K562 (cell line): ENCODE measurements at regions not wholly inside any gene's neighbourhood (a gene's known extent, or its start where the extent isn't known, plus 50 kb on each side); places are given as distances from the start of the nearest gene placed in this dataset.
A peak's percentile ranks its signal among the peaks of the same experiment; 100 is the strongest.

Source experiments
- BCLAF1 ChIP-seq, 2 experiments: fragments of 450-650 bp in 1 of 2; IDR thresholded peaks; 2 replicates each; pipeline ENCODE4 v1.6.1; 2011 to 2017; ENCODE audit warnings: low read depth in 2 of 2, antibody characterized with exemption in 1 of 2, borderline replicate concordance in 1 of 2, low read length in 1 of 2, mild to moderate bottlenecking in 1 of 2, mixed read lengths in 1 of 2; ENCODE audit not compliant: control insufficient read depth in 1 of 2
- ETV5 ChIP-seq: sonication (generic); formaldehyde crosslinking; IDR thresholded peaks from 2 replicates; pipeline ENCODE4 v1.4.0; 2020; ENCODE audit warnings: low read depth, mild to moderate bottlenecking, missing genetic modification reagents
- ILF3 ChIP-seq: fragments of 450-650 bp; IDR thresholded peaks from 2 replicates; pipeline ENCODE4 v1.6.1; 2018; ENCODE audit warnings: antibody characterized with exemption, mild to moderate bottlenecking, moderate library complexity, borderline replicate concordance
- KLF13 ChIP-seq: fragments of 450-650 bp; IDR thresholded peaks from 2 replicates; pipeline ENCODE4 v1.6.1; 2016; ENCODE audit warnings: missing genetic modification characterization, low read depth, mild to moderate bottlenecking, missing compliant biosample characterization, moderate library complexity, borderline replicate concordance
- MLX ChIP-seq, 2 experiments: fragments of 450-650 bp in 1 of 2; sonication (generic) in 1 of 2; formaldehyde crosslinking; conservative IDR thresholded peaks; 2 replicates each; pipeline versions ENCODE4 v1.4.0 to v1.8.1; 2020 to 2022; ENCODE audit warnings: mild to moderate bottlenecking in 1 of 2, missing genetic modification reagents in 1 of 2
- POLR2AphosphoS2 ChIP-seq: IDR thresholded peaks from 2 replicates; pipeline ENCODE4 v1.6.1; 2012; ENCODE audit warnings: low read length, improper control_type of control experiment
- RB1 ChIP-seq: fragments of 450-650 bp; IDR thresholded peaks from 2 replicates; pipeline ENCODE4 v1.6.1; 2017; ENCODE audit warnings: low read depth, mild to moderate bottlenecking
- USF1 ChIP-seq: sonication (generic); formaldehyde crosslinking; IDR thresholded peaks from 2 replicates; pipeline ENCODE4 v1.9.0; 2022; ENCODE audit warnings: mild to moderate bottlenecking, missing genetic modification reagents
- ZNF584 ChIP-seq: fragments of 200-800 bp; sonication (Bioruptor generic); IDR thresholded peaks from 2 replicates; pipeline ENCODE4 v1.6.1; 2016; ENCODE audit warnings: low read depth, mild to moderate bottlenecking, missing genetic modification characterization, missing compliant biosample characterization
- ZNF668 ChIP-seq: fragments of 250-450 bp; sonication (Bioruptor Pico); IDR thresholded peaks from 2 replicates; pipeline ENCODE4 v1.8.0; 2022; ENCODE audit warnings: mild to moderate bottlenecking, inconsistent platforms
- TF ChIP-seq, protein P1 (sequence below): fragments of 200-800 bp; sonication (Bioruptor generic); IDR thresholded peaks from 2 replicates; pipeline ENCODE4 v1.6.1; 2017; ENCODE audit warnings: missing genetic modification characterization, missing compliant biosample characterization
- TF ChIP-seq, protein P2 (sequence below): fragments of 450-650 bp; formaldehyde crosslinking; IDR thresholded peaks from 2 replicates; pipeline ENCODE4 v1.4.0; 2022; ENCODE audit warnings: missing genetic modification characterization
- TF ChIP-seq, protein P3 (sequence below): fragments of 450-650 bp; IDR thresholded peaks from 2 replicates; pipeline ENCODE4 v1.6.1; 2014; ENCODE audit warnings: low read depth, mild to moderate bottlenecking, moderate library complexity, borderline replicate concordance
- TF ChIP-seq, protein P4 (sequence below): sonication (generic); formaldehyde crosslinking; IDR thresholded peaks from 2 replicates; pipeline ENCODE4 v1.8.1; 2023; ENCODE audit warnings: mild to moderate bottlenecking, missing genetic modification reagents, moderate library complexity

GRCh38 chr16:85402910-85403692 is 210.0 kb upstream of the GSE1 start (continued):
- no peak for TF ChIP-seq BCLAF1 (IDR thresholded peaks at IDR 0.05; ENCODE audit: borderline replicate concordance in 1 of 2, control insufficient read depth in 1 of 2, low read depth in 2 of 2, low read length in 1 of 2)
- TF ChIP-seq POLR2AphosphoS2 = no peak
- TF ChIP-seq, protein P1, sequence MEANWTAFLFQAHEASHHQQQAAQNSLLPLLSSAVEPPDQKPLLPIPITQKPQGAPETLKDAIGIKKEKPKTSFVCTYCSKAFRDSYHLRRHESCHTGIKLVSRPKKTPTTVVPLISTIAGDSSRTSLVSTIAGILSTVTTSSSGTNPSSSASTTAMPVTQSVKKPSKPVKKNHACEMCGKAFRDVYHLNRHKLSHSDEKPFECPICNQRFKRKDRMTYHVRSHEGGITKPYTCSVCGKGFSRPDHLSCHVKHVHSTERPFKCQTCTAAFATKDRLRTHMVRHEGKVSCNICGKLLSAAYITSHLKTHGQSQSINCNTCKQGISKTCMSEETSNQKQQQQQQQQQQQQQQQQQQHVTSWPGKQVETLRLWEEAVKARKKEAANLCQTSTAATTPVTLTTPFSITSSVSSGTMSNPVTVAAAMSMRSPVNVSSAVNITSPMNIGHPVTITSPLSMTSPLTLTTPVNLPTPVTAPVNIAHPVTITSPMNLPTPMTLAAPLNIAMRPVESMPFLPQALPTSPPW (CRISPR knock-in tag) = peak; percentile 92
- TF ChIP-seq, protein P2, sequence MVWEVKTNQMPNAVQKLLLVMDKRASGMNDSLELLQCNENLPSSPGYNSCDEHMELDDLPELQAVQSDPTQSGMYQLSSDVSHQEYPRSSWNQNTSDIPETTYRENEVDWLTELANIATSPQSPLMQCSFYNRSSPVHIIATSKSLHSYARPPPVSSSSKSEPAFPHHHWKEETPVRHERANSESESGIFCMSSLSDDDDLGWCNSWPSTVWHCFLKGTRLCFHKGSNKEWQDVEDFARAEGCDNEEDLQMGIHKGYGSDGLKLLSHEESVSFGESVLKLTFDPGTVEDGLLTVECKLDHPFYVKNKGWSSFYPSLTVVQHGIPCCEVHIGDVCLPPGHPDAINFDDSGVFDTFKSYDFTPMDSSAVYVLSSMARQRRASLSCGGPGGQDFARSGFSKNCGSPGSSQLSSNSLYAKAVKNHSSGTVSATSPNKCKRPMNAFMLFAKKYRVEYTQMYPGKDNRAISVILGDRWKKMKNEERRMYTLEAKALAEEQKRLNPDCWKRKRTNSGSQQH = no peak
- TF ChIP-seq ZNF584 (CRISPR knock-in tag) = peak; percentile 91
- TF ChIP-seq KLF13 (tag) = no peak
- peak; percentile 99 for TF ChIP-seq ETV5 (CRISPR knock-in tag)
- no peak for TF ChIP-seq ILF3
- TF ChIP-seq USF1 (CRISPR knock-in tag) = no peak
- TF ChIP-seq MLX (CRISPR knock-in tag; conservative IDR thresholded peaks at IDR 0.05) = no peak
- TF ChIP-seq, protein P3, sequence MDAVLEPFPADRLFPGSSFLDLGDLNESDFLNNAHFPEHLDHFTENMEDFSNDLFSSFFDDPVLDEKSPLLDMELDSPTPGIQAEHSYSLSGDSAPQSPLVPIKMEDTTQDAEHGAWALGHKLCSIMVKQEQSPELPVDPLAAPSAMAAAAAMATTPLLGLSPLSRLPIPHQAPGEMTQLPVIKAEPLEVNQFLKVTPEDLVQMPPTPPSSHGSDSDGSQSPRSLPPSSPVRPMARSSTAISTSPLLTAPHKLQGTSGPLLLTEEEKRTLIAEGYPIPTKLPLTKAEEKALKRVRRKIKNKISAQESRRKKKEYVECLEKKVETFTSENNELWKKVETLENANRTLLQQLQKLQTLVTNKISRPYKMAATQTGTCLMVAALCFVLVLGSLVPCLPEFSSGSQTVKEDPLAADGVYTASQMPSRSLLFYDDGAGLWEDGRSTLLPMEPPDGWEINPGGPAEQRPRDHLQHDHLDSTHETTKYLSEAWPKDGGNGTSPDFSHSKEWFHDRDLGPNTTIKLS = 0 out of 2 replicates have a peak, but pooled peaks have one; percentile 20
- peak; percentile 39; the same call in 1 of the 2 replicates for TF ChIP-seq RB1
- TF ChIP-seq ZNF668 (CRISPR knock-in tag) = no peak
- TF ChIP-seq, protein P4, sequence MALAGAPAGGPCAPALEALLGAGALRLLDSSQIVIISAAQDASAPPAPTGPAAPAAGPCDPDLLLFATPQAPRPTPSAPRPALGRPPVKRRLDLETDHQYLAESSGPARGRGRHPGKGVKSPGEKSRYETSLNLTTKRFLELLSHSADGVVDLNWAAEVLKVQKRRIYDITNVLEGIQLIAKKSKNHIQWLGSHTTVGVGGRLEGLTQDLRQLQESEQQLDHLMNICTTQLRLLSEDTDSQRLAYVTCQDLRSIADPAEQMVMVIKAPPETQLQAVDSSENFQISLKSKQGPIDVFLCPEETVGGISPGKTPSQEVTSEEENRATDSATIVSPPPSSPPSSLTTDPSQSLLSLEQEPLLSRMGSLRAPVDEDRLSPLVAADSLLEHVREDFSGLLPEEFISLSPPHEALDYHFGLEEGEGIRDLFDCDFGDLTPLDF (CRISPR knock-in tag) = no peak
